ENCODE measurements at regions not wholly inside any gene's neighbourhood (a gene's known extent, or its start where the extent isn't known, plus 50 kb on each side); places are given as distances from the start of the nearest gene placed in this dataset.

GRCh38 chr9:129505270-129505902 lies 115.5 kb downstream of the C9orf50 start:
- TF ChIP-seq CTCF (IDR thresholded peaks at IDR 0.05; ENCODE audit: borderline replicate concordance, insufficient read depth, low read depth, low read length): no peak
- H3K4me3 ChIP-seq (ENCODE audit: low read depth, low read length): no peak overlapping the region

GRCh38 chr9:129504404-129504803 lies 116.5 kb downstream of the C9orf50 start:
- TF ChIP-seq CTCF (IDR thresholded peaks at IDR 0.05; ENCODE audit: borderline replicate concordance, insufficient read depth, low read depth, low read length): no peak
- H3K4me3 ChIP-seq (ENCODE audit: low read depth, low read length): no peak overlapping the region

- TF ChIP-seq CTCF (IDR thresholded peaks at IDR 0.05; ENCODE audit: borderline replicate concordance, insufficient read depth, low read depth, low read length): no peak
Observed at GRCh38 chr9:129501771-129502319, 119.1 kb downstream of the C9orf50 start.

GRCh38 chr9:129500863-129501770 lies 119.8 kb downstream of the C9orf50 start:
- no peak overlapping the region for H3K4me3 ChIP-seq (ENCODE audit: low read depth, low read length)
- TF ChIP-seq CTCF (IDR thresholded peaks at IDR 0.05; ENCODE audit: borderline replicate concordance, insufficient read depth, low read depth, low read length): no peak

More at GRCh38 chr9:129501771-129502319, 119.1 kb downstream of the C9orf50 start:
- no peak overlapping the region for H3K4me3 ChIP-seq (ENCODE audit: low read depth, low read length)

- no peak overlapping the region for H3K4me3 ChIP-seq (ENCODE audit: low read depth, low read length)
- TF ChIP-seq CTCF (IDR thresholded peaks at IDR 0.05; ENCODE audit: borderline replicate concordance, insufficient read depth, low read depth, low read length): no peak
Observed at GRCh38 chr9:129500161-129500862, 120.6 kb downstream of the C9orf50 start.

GRCh38 chr9:129498451-129499384 lies 122.2 kb downstream of the C9orf50 start:
- H3K4me3 ChIP-seq (ENCODE audit: low read depth, low read length): no peak overlapping the region
- TF ChIP-seq CTCF (IDR thresholded peaks at IDR 0.05; ENCODE audit: borderline replicate concordance, insufficient read depth, low read depth, low read length): no peak
